Pulmonary artery endothelial cell (primary cell): ENCODE measurements at regions not wholly inside any gene's neighbourhood (a gene's known extent, or its start where the extent isn't known, plus 50 kb on each side); places are given as distances from the start of the nearest gene placed in this dataset.
"Not testable (repeated sequence)": the region's sequence is repeated elsewhere in the genome, so short reads cannot be mapped to it uniquely, and the experiment has no call there.

ENCODE experiments used
- DNase-seq: peaks from one replicate; pipeline ENCODE4 v3.0.0-alpha.2; 2011; ENCODE audit warnings: low read depth, low spot score

GRCh38 chr2:105691947-105692390 lies 52.7 kb upstream of the NCK2 start:
- DNase-seq = no peak

GRCh38 chr2:105690566-105690965 lies 54.1 kb upstream of the NCK2 start:
- no peak for DNase-seq

- no peak for DNase-seq
Measured at GRCh38 chr2:105689484-105689883, 55.2 kb upstream of the NCK2 start.

GRCh38 chr2:105688946-105689345 lies 55.8 kb upstream of the NCK2 start:
- DNase-seq = no peak

- DNase-seq = no peak
Measured at GRCh38 chr2:105686588-105686987, 58.1 kb upstream of the NCK2 start.

- no peak for DNase-seq
Measured at GRCh38 chr2:105683011-105683492, 61.7 kb upstream of the NCK2 start.

GRCh38 chr2:105682401-105682800 lies 62.3 kb upstream of the NCK2 start:
- no peak for DNase-seq

GRCh38 chr2:105681927-105682326 lies 62.8 kb upstream of the NCK2 start:
- DNase-seq = no peak

GRCh38 chr2:105680357-105680756 lies 64.4 kb upstream of the NCK2 start:
- DNase-seq = no peak

- no peak for DNase-seq
Measured at GRCh38 chr2:105678346-105678745, 66.4 kb upstream of the NCK2 start.

- no peak for DNase-seq
Measured at GRCh38 chr2:105677901-105678300, 66.8 kb upstream of the NCK2 start.

GRCh38 chr2:105675841-105676240 lies 68.9 kb upstream of the NCK2 start:
- DNase-seq = no peak

GRCh38 chr2:105674859-105675541 lies 69.7 kb upstream of the NCK2 start:
- no peak for DNase-seq

- no peak for DNase-seq
Measured at GRCh38 chr2:105674401-105674800, 70.3 kb upstream of the NCK2 start.

- no peak for DNase-seq
Measured at GRCh38 chr2:105671156-105671555, 73.6 kb upstream of the NCK2 start.

- DNase-seq = no peak
Measured at GRCh38 chr2:105669384-105669891, 75.3 kb upstream of the NCK2 start.

GRCh38 chr2:105665480-105665879 lies 79.2 kb upstream of the NCK2 start:
- DNase-seq = no peak

- DNase-seq = no peak
Measured at GRCh38 chr2:105660489-105660888, 84.2 kb upstream of the NCK2 start.

- not testable (repeated sequence) for DNase-seq
Measured at GRCh38 chr2:105655723-105656606, 88.7 kb upstream of the NCK2 start.

GRCh38 chr2:105655244-105655643 lies 89.5 kb upstream of the NCK2 start:
- DNase-seq = no peak

- DNase-seq = no peak
Measured at GRCh38 chr2:105654474-105655004, 90.2 kb upstream of the NCK2 start.

- no peak for DNase-seq
Measured at GRCh38 chr2:105653302-105653701, 91.4 kb upstream of the NCK2 start.
